ENCODE measurements at regions not wholly inside any gene's neighbourhood (a gene's known extent, or its start where the extent isn't known, plus 50 kb on each side); places are given as distances from the start of the nearest gene placed in this dataset.

DNA sequence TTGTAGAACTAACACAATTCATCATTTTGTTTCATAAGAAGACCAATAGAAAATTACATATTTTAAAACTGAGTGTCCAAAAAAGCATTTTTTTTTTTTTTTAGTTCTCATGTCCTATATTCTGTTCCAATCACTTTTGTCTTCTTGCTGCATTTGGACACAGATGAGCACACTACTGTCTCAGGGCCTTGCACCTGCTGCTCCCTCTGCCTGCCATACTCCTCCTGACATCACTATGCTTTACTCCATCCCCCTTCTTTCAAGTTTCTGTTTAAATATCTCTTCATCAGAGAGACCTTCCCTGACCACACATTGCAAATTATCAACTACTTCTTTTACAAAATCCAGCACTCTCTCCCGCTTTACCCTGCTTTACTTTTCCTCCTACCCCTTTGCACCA lies 230.7 kb upstream of the GK2 start:
- H3K36me3 ChIP-seq (replicated peaks in 1 of 2; ENCODE audit: control insufficient read depth in 1 of 2, insufficient read depth in 2 of 2, low read length in 1 of 2), result no peaks in the 10 kb centered on the region
- H3K4me3 ChIP-seq (ENCODE audit: low read depth in 2 of 2, low read length in 1 of 2), result no peak overlapping the region
- CTCF ChIA-PET, result no interaction called here
- H3K9me2 ChIP-seq, result no peaks in the 10 kb centered on the region
- no peaks in the 10 kb centered on the region for H3F3A ChIP-seq (replicated peaks; ENCODE audit: insufficient read depth)
- WGBS (ENCODE audit: low lambda C conversion rate), result 86% methylated on average over 1 of the region's 1 CpG
- H2AFZ ChIP-seq (ENCODE audit: low read depth), result no peak overlapping the region
- no peaks in the 10 kb centered on the region for H3K4me1 ChIP-seq (ENCODE audit: control insufficient read depth in 1 of 2, insufficient read depth in 2 of 2, low read depth in 1 of 2, low read length in 1 of 2)
- DNase-seq, result no peak
- H3K4me2 ChIP-seq, result no peak overlapping the region
- no peak for TF ChIP-seq TEAD4 (IDR thresholded peaks at IDR 0.05; ENCODE audit: borderline replicate concordance, insufficient read depth)
- TF ChIP-seq YY1 (IDR thresholded peaks at IDR 0.05; ENCODE audit: low read depth), result no peak
- TF ChIP-seq, protein P1, sequence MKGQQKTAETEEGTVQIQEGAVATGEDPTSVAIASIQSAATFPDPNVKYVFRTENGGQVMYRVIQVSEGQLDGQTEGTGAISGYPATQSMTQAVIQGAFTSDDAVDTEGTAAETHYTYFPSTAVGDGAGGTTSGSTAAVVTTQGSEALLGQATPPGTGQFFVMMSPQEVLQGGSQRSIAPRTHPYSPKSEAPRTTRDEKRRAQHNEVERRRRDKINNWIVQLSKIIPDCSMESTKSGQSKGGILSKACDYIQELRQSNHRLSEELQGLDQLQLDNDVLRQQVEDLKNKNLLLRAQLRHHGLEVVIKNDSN (IDR thresholded peaks at IDR 0.05; ENCODE audit: borderline replicate concordance, low read depth), result no peak
- no peak for TF ChIP-seq EP300 (IDR thresholded peaks at IDR 0.05; ENCODE audit: borderline replicate concordance in 1 of 2, low read depth in 1 of 2, low read length in 1 of 2)
- TF ChIP-seq NFIC (IDR thresholded peaks at IDR 0.05; ENCODE audit: borderline replicate concordance), result no peak
- TF ChIP-seq RAD21 (IDR thresholded peaks at IDR 0.05; ENCODE audit: low read length), result no peak
- TF ChIP-seq TAF1 (IDR thresholded peaks at IDR 0.05; ENCODE audit: borderline replicate concordance, low read depth, low read length), result no peak
- H4K20me1 ChIP-seq (ENCODE audit: insufficient read depth), result no peaks in the 10 kb centered on the region
- no peaks in the 10 kb centered on the region for H3K27me3 ChIP-seq (ENCODE audit: insufficient read depth)
- H3K9ac ChIP-seq, result no peak overlapping the region
- H3K79me2 ChIP-seq (ENCODE audit: insufficient read depth), result no peaks in the 10 kb centered on the region
- no peak overlapping the region for H3K27ac ChIP-seq (ENCODE audit: low read depth in 2 of 2, low read length in 1 of 2)
- POLR2A ChIA-PET, result no interaction called here
- no peaks in the 10 kb centered on the region for H3K9me3 ChIP-seq

DNA sequence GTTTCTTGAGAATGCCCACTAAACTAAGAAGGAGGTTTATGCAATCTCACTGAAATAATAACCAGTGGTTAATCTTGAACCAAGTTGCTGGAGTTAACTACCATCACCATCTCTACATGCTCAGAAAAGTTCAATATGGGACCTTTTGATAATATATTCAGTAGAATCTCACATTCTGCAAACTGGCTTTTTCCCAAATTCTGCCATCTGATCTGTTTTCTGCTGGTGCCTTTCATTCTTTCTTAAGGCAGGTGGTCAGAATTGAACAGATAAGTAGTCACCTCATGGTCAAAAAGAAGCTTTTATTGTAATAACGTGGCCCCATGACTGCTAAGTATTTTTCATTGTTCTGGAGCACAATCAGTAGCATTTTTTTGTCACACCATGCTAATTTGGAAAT lies 229.0 kb upstream of the GK2 start:
- CTCF ChIA-PET, result interaction anchor here (1.1 kb wide), 1 partner anchor 12 kb away, joined by 3 read pairs; no protein-coding TSS in a partner anchor
- POLR2A ChIA-PET, result no interaction called here
- Histone ChIP-seq H3K9me3 (no peaks in the 10 kb centered on the region), H3K4me1 (ENCODE audit: control insufficient read depth in 1 of 2, insufficient read depth in 2 of 2, low read depth in 1 of 2, low read length in 1 of 2) (no peaks in the 10 kb centered on the region), H3F3A (replicated peaks; ENCODE audit: insufficient read depth) (no peaks in the 10 kb centered on the region), H3K36me3 (replicated peaks in 1 of 2; ENCODE audit: control insufficient read depth in 1 of 2, insufficient read depth in 2 of 2, low read length in 1 of 2) (no peaks in the 10 kb centered on the region), H2AFZ (ENCODE audit: low read depth) (no peak overlapping the region), H3K27me3 (ENCODE audit: insufficient read depth) (no peaks in the 10 kb centered on the region), H4K20me1 (ENCODE audit: insufficient read depth) (no peaks in the 10 kb centered on the region), H3K27ac (ENCODE audit: low read depth in 2 of 2, low read length in 1 of 2) (no peak overlapping the region), H3K9ac (no peak overlapping the region), H3K79me2 (ENCODE audit: insufficient read depth) (no peaks in the 10 kb centered on the region), H3K4me3 (ENCODE audit: low read depth in 2 of 2, low read length in 1 of 2) (no peak overlapping the region), H3K9me2 (no peaks in the 10 kb centered on the region), H3K4me2 (no peak overlapping the region)
- no peak for DNase-seq
- TF ChIP-seq RCOR1 (IDR thresholded peaks at IDR 0.05; ENCODE audit: low read length), result no peak
- TF ChIP-seq, protein P2, sequence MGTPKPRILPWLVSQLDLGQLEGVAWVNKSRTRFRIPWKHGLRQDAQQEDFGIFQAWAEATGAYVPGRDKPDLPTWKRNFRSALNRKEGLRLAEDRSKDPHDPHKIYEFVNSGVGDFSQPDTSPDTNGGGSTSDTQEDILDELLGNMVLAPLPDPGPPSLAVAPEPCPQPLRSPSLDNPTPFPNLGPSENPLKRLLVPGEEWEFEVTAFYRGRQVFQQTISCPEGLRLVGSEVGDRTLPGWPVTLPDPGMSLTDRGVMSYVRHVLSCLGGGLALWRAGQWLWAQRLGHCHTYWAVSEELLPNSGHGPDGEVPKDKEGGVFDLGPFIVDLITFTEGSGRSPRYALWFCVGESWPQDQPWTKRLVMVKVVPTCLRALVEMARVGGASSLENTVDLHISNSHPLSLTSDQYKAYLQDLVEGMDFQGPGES (IDR thresholded peaks at IDR 0.05; ENCODE audit: low read depth, low read length), result no peak
- no peak for TF ChIP-seq TEAD4 (IDR thresholded peaks at IDR 0.05; ENCODE audit: borderline replicate concordance, insufficient read depth)
- TF ChIP-seq EZH2phosphoT487 (IDR thresholded peaks at IDR 0.05; ENCODE audit: borderline replicate concordance, low read depth), result no peak
- TF ChIP-seq, protein P3, sequence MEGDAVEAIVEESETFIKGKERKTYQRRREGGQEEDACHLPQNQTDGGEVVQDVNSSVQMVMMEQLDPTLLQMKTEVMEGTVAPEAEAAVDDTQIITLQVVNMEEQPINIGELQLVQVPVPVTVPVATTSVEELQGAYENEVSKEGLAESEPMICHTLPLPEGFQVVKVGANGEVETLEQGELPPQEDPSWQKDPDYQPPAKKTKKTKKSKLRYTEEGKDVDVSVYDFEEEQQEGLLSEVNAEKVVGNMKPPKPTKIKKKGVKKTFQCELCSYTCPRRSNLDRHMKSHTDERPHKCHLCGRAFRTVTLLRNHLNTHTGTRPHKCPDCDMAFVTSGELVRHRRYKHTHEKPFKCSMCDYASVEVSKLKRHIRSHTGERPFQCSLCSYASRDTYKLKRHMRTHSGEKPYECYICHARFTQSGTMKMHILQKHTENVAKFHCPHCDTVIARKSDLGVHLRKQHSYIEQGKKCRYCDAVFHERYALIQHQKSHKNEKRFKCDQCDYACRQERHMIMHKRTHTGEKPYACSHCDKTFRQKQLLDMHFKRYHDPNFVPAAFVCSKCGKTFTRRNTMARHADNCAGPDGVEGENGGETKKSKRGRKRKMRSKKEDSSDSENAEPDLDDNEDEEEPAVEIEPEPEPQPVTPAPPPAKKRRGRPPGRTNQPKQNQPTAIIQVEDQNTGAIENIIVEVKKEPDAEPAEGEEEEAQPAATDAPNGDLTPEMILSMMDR (IDR thresholded peaks at IDR 0.05), result no peak
- no peak for TF ChIP-seq YY1 (IDR thresholded peaks at IDR 0.05; ENCODE audit: low read depth)
- TF ChIP-seq, protein P4, sequence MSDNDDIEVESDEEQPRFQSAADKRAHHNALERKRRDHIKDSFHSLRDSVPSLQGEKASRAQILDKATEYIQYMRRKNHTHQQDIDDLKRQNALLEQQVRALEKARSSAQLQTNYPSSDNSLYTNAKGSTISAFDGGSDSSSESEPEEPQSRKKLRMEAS (IDR thresholded peaks at IDR 0.05; ENCODE audit: low read depth), result no peak
- no peak for TF ChIP-seq FOSL2 (IDR thresholded peaks at IDR 0.05; ENCODE audit: borderline replicate concordance, low read depth)
- TF ChIP-seq POLR2AphosphoS5 (IDR thresholded peaks at IDR 0.05; ENCODE audit: low read depth, low read length), result no peak
- TF ChIP-seq, protein P5, sequence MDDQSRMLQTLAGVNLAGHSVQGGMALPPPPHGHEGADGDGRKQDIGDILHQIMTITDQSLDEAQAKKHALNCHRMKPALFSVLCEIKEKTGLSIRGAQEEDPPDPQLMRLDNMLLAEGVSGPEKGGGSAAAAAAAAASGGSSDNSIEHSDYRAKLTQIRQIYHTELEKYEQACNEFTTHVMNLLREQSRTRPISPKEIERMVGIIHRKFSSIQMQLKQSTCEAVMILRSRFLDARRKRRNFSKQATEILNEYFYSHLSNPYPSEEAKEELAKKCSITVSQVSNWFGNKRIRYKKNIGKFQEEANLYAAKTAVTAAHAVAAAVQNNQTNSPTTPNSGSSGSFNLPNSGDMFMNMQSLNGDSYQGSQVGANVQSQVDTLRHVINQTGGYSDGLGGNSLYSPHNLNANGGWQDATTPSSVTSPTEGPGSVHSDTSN (IDR thresholded peaks at IDR 0.05), result no peak
- TF ChIP-seq, protein P6, sequence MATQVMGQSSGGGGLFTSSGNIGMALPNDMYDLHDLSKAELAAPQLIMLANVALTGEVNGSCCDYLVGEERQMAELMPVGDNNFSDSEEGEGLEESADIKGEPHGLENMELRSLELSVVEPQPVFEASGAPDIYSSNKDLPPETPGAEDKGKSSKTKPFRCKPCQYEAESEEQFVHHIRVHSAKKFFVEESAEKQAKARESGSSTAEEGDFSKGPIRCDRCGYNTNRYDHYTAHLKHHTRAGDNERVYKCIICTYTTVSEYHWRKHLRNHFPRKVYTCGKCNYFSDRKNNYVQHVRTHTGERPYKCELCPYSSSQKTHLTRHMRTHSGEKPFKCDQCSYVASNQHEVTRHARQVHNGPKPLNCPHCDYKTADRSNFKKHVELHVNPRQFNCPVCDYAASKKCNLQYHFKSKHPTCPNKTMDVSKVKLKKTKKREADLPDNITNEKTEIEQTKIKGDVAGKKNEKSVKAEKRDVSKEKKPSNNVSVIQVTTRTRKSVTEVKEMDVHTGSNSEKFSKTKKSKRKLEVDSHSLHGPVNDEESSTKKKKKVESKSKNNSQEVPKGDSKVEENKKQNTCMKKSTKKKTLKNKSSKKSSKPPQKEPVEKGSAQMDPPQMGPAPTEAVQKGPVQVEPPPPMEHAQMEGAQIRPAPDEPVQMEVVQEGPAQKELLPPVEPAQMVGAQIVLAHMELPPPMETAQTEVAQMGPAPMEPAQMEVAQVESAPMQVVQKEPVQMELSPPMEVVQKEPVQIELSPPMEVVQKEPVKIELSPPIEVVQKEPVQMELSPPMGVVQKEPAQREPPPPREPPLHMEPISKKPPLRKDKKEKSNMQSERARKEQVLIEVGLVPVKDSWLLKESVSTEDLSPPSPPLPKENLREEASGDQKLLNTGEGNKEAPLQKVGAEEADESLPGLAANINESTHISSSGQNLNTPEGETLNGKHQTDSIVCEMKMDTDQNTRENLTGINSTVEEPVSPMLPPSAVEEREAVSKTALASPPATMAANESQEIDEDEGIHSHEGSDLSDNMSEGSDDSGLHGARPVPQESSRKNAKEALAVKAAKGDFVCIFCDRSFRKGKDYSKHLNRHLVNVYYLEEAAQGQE (IDR thresholded peaks at IDR 0.05; ENCODE audit: low read depth, low read length), result no peak
- TF ChIP-seq MXI1 (IDR thresholded peaks at IDR 0.05; ENCODE audit: low read depth, low read length), result no peak
- TF ChIP-seq RAD21 (IDR thresholded peaks at IDR 0.05; ENCODE audit: low read length), result no peak
- TF ChIP-seq ELF1 (IDR thresholded peaks at IDR 0.05), result no peak
- no peak for TF ChIP-seq SIN3A (IDR thresholded peaks at IDR 0.05; ENCODE audit: borderline replicate concordance, low read depth, low read length)
- no peak for TF ChIP-seq TCF12 (IDR thresholded peaks at IDR 0.05)
- 24% methylated on average over 1 of the region's 1 CpG for WGBS (ENCODE audit: low lambda C conversion rate)

Measured in SK-N-SH (cell line).